GM12872 (cell line): ENCODE measurements at regions not wholly inside any gene's neighbourhood (a gene's known extent, or its start where the extent isn't known, plus 50 kb on each side); places are given as distances from the start of the nearest gene placed in this dataset.

Experiments used
- TF ChIP-seq, protein P1 (sequence below): IDR thresholded peaks from 3 replicates; pipeline ENCODE4 v1.5.1; 2011; ENCODE audit warnings: low read depth, mild to moderate bottlenecking, low read length, moderate library complexity; ENCODE audit not compliant: insufficient read depth

DNA sequence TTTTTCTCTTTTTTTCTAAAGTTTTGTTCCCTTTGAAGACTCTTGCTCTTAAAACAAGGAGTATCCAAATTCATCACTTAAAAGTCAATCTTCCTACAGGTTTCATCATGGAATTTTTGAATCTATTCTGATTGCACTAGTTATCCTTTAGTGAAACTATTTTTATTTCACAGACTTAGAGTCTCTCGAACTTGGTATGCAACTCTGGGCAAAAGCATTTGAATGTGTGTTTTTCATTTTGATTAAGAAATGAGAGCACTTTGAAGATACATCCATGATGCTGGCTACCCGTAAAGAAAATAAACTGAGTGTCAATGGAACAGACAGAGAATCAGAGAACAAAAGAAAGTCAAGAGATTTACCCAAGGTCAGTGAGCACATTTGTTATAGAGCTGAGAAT is 586.5 kb downstream of the EPM2A start:
- TF ChIP-seq, protein P1, sequence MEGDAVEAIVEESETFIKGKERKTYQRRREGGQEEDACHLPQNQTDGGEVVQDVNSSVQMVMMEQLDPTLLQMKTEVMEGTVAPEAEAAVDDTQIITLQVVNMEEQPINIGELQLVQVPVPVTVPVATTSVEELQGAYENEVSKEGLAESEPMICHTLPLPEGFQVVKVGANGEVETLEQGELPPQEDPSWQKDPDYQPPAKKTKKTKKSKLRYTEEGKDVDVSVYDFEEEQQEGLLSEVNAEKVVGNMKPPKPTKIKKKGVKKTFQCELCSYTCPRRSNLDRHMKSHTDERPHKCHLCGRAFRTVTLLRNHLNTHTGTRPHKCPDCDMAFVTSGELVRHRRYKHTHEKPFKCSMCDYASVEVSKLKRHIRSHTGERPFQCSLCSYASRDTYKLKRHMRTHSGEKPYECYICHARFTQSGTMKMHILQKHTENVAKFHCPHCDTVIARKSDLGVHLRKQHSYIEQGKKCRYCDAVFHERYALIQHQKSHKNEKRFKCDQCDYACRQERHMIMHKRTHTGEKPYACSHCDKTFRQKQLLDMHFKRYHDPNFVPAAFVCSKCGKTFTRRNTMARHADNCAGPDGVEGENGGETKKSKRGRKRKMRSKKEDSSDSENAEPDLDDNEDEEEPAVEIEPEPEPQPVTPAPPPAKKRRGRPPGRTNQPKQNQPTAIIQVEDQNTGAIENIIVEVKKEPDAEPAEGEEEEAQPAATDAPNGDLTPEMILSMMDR, result no peak

DNA sequence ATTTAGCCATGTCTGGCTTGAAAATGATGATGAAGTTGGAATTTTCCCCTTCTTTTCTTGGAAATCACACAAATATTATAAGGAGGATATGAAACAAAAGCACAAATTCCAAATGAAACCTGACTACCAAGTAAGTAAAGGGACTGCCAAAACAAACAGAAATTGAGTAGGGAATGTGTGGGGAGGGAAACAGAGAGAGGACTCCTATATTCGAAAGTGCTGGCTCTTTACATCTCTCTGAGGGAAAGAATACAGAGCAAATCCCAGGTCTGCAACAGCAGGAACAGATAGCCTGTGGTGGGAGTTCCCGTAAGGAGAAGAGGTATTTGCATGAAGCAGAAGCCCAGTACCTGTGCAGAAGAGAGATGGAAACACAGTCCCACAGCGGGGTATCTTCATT is 583.7 kb downstream of the EPM2A start:
- TF ChIP-seq, protein P1, result no peak

DNA sequence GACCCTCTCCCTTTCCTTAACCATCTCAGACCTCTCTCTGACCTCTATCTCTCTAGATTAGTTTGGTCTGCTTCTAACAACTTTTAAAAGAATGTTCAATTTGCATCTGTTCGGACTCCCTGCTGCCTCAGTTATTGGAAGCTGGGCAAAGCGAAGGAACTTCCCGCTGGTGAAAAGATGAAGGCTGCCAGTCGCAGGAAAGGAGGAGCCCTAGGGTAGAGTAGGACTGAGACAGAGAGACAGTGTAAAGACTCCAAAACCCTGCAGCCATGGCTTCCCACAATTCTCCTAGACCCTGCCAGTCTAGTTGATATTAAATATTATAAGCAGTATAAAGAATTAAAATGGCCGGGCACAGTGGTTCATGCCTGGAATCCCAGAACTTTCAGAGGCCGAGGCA is 581.8 kb downstream of the EPM2A start:
- TF ChIP-seq, protein P1, result no peak

DNA sequence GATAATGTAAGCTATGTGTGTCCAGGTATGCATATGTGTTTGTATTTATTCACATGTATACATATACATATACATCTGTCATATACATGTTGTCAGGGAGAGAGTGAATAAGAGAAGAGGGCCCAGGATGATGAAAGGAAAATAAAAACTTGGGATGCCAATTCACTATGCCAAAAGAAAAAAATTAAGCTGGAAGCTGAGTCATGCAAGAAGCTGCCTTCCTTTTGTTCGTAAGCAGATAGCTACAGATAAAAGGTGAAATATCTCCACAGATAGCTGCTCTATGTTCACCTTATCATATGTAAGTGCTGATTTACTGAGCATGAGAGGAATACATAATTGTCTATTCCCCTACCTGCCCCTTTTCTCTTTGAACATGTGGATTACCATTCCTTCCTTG is 579.9 kb downstream of the EPM2A start:
- TF ChIP-seq, protein P1, result no peak

DNA sequence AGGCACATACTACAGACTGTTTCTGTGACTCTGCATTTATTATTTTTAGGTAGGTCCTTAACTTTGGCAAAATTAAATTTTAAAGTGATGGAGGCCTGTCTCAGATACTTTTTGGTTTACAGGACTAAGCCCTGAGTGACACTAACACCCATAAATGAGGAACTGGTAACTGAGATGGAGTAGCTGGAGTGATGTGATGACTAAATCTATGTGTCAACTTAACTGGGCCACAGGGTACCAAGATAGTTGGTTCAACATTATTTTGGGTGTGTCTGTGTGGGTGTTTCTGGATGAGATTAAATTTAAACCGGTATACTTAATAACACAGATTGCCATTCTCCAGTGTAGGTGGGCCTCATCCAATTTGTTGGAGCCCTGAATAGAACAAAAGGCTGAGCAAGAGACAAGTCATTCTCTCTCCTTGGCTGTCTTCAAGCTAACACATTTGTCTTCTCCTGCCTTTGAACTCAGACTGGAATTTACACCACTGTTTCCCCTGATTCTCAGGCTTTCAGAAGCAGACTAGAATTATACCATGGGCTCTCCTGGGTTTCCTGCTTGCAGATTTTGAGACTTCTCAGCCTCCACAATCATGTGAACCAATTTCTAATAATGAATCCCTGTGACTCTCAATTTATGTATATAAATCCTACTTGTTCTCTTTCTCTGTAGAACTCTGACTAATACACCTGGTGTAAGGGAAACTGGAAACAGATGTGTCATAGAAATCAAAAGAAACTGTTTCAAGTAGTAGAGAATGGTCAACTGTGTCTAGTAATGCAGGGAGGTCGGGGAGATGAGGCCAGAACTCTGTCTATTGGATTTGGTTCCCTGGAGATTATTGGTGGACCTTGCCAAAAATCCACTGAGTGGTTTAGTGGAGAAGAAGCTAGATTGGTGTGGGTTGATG is 579.2 kb downstream of the EPM2A start:
- TF ChIP-seq, protein P1, result no peak

DNA sequence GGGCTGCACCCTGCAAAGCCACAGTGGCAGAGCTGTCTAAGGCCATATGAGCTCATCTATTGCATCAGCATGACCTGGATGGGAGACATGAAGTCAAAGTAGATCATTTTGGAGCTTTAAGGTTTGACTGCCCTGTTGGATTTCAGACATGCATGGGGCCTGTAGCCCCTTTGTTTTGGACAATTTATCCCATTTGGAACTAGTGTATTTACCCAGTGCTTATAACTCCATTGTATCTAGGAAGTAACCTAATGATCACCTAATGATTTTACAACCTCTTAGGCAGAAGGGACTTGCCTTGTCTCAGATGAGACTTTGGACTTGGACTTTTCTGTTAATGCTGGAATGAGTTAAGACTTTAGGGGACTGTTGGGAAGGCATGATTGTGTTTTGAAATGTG is 575.4 kb downstream of the EPM2A start:
- TF ChIP-seq, protein P1, result no peak

DNA sequence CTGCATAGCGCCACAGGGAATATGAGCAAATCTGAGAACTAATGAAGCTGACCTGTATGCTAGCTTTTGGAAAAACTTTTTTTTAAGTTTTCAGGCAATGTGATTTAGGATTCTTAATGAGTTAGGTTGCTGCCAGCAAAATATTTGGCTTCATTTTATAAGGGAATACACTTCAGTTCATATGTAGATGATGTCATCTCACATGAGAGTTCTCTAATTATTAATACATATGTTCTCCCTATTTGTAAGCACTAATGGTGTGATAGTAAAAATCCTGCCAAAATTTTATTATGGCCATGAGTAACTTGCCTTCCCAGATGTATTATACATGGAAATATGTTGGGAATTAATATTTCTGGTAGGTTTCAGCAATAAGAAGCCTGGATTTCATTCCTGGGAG is 573.8 kb downstream of the EPM2A start:
- TF ChIP-seq, protein P1, result no peak
